ENCODE measurements at regions not wholly inside any gene's neighbourhood (a gene's known extent, or its start where the extent isn't known, plus 50 kb on each side); places are given as distances from the start of the nearest gene placed in this dataset.

DNA sequence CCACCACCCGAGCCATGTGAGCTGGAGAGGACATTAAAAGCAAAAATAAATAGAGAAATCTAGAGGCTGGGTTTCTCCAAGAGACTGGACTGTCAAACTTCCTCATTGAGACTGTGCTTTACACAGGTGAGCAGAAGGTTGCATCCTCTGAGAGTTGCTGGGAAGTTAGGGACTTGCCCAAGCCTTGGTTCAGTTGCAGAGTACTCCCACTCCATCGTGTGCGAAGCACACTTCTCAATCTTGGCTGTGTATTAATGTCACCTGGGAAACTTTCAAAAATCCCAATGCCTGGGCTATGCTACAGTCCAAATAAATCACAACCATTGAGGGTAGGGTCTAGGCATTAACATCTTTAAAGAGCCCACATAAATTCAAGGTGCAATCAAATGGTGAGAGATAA lies 89.2 kb downstream of the ZNF330 start:
- TF ChIP-seq, protein P1, sequence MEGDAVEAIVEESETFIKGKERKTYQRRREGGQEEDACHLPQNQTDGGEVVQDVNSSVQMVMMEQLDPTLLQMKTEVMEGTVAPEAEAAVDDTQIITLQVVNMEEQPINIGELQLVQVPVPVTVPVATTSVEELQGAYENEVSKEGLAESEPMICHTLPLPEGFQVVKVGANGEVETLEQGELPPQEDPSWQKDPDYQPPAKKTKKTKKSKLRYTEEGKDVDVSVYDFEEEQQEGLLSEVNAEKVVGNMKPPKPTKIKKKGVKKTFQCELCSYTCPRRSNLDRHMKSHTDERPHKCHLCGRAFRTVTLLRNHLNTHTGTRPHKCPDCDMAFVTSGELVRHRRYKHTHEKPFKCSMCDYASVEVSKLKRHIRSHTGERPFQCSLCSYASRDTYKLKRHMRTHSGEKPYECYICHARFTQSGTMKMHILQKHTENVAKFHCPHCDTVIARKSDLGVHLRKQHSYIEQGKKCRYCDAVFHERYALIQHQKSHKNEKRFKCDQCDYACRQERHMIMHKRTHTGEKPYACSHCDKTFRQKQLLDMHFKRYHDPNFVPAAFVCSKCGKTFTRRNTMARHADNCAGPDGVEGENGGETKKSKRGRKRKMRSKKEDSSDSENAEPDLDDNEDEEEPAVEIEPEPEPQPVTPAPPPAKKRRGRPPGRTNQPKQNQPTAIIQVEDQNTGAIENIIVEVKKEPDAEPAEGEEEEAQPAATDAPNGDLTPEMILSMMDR (IDR thresholded peaks at IDR 0.05; ENCODE audit: insufficient read depth, low read depth, low read length, missing control alignments) = no peak
- no peak for DNase-seq (ENCODE audit: low read depth)
- H3K4me3 ChIP-seq (ENCODE audit: low read length) = no peak overlapping the region

DNA sequence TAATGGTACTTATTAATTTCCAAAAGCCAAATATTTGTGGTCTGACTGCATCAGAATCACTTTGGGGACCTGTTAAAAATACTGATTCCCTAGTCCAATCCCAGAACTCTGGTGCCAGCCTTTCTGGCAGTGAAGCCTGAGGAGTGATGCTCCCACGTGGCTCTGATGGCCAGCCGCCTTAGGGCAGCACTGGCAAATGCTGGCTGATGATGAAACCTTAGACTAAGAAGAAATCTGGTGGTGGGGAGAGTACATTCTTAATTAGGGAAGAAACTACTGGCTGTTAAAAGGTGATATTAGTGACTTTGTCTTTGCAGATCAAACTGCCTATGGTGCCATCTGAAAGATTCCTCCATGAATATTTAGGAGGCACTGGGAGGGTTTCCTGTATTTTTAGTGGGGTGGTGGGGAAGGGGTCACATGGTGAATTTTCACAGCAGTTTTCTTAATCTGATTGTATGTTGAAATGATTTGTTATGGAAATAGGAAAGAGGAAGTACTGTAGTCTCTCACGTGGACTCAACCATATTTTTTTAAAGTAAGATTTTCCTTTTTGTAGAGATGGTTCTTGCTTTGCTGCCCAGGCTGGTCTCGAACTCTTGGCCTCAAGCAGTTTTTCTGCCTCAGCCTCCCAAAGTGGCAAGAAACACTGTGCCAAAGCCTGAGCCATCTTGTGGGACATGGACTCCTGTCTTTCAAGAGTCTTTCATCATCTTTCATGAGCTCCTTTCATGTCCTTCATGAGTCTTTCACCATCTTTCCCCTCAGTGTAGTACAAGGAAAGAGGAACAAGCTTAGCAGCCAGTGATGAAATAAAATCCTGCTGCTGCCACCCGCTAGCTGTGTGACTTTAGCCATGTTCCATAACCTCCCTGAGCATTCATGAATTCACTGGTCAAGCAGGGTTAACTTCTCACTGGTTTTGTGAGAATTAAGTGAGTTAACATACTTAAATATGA lies 90.8 kb downstream of the ZNF330 start:
- no peak for DNase-seq (ENCODE audit: low read depth)
- TF ChIP-seq, protein P1 (IDR thresholded peaks at IDR 0.05; ENCODE audit: insufficient read depth, low read depth, low read length, missing control alignments) = no peak
- H3K4me3 ChIP-seq (ENCODE audit: low read length) = no peak overlapping the region

DNA sequence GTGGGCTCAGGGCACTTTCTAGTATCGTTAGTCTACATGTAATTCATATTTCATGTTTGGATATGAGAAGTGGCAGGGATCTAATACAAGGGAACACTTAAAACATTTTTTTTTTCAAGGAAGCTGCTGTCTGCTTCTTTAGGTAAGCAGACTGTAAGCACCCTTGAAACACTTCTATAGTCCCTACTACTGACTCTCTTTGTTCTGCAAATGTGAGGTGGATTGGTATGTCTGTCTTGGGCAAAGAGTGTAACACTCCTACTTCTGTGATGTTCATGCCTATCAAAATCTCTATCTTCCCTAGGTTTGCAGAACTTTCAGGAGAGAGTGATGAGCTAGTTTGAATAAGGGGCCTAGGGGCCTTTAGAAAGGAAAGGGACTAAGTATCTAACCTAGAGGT lies 93.9 kb downstream of the ZNF330 start:
- no peak for DNase-seq (ENCODE audit: low read depth)

GRCh38 chr4:141328560-141329173 lies 108.0 kb downstream of the ZNF330 start:
- DNase-seq (ENCODE audit: low read depth) = peak; percentile 31
- TF ChIP-seq, protein P1 (IDR thresholded peaks at IDR 0.05; ENCODE audit: insufficient read depth, low read depth, low read length, missing control alignments) = no peak
- no peak overlapping the region for H3K4me3 ChIP-seq (ENCODE audit: low read length)

More for the DNA sequence above, 93.9 kb downstream of the ZNF330 start:
- no peak overlapping the region for H3K4me3 ChIP-seq (ENCODE audit: low read length)
- TF ChIP-seq, protein P1 (IDR thresholded peaks at IDR 0.05; ENCODE audit: insufficient read depth, low read depth, low read length, missing control alignments) = no peak

GRCh38 chr4:141329174-141329569 lies 108.5 kb downstream of the ZNF330 start:
- TF ChIP-seq, protein P1 (IDR thresholded peaks at IDR 0.05; ENCODE audit: insufficient read depth, low read depth, low read length, missing control alignments) = no peak
- H3K4me3 ChIP-seq (ENCODE audit: low read length) = no peak overlapping the region
- peak; percentile 83 for DNase-seq (ENCODE audit: low read depth)

DNA sequence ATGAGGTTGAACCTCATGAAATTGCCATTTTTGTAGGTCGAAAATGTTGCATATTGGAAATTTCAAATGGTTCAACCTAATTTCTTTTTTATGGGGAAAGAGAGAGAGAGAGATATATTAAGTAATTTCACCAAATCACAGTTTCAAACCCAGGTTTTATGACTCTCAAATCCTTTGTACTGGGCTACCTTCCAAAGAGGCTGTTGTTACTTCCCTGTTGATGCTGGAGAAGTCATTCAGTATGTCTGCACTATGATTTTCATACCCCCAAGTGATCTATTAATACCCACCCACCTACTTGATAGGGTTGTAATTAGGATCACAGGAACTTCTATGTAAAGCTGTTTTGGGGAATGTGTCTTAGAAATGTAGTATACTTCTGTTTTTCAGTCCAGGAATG lies 109.9 kb downstream of the ZNF330 start:
- TF ChIP-seq, protein P1 (IDR thresholded peaks at IDR 0.05; ENCODE audit: insufficient read depth, low read depth, low read length, missing control alignments) = no peak
- no peak for DNase-seq (ENCODE audit: low read depth)
- H3K4me3 ChIP-seq (ENCODE audit: low read length) = no peak overlapping the region

Data from epithelial cell of esophagus (primary cell).